Jurkat, Clone E6-1 (cell line): ENCODE measurements at regions not wholly inside any gene's neighbourhood (a gene's known extent, or its start where the extent isn't known, plus 50 kb on each side); places are given as distances from the start of the nearest gene placed in this dataset.

Experiments used
- DNase-seq: peaks from one replicate; pipeline ENCODE4 v3.0.0-alpha.2; 2011; ENCODE audit warnings: low read depth, low spot score
- H3K4me3 ChIP-seq: 2 replicates; pipeline ENCODE4 v1.5.1; 2011; ENCODE audit warnings: mild to moderate bottlenecking, low read length, control low read depth, moderate library complexity

DNA sequence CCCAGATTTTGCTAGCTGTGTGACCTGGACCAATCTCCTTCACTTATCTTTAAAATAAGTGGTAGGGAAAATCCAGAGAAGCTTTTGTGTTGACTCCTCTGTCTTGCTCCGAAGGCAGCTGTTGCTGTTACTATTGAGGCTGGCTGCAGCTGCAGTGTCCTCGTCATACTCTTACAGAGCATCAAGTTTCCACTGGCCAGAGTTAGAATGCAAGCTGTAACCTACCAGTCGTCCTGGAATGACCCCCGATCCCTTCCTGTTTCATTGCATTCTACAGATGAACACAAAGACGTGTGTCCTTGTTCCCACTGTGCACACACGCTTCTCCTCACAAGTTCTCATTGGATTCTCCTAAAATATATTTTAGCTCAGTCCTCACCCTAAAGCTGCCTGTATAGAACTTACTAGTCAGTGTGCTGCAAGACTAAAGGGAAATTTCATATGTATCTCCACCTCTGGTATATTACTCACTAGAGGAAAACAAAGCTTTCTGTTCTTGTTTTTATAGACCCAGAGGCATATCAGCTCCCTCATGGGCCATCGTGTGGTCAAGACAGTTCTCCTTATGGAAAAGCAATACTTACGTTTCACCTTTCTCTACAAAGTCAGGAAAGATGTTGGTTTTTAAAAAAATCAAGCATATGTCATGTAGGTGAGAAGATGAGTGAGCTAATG, 589.8 kb downstream of the LMO7 start:
- no peak for DNase-seq
- H3K4me3 ChIP-seq, result no peak overlapping the region

DNA sequence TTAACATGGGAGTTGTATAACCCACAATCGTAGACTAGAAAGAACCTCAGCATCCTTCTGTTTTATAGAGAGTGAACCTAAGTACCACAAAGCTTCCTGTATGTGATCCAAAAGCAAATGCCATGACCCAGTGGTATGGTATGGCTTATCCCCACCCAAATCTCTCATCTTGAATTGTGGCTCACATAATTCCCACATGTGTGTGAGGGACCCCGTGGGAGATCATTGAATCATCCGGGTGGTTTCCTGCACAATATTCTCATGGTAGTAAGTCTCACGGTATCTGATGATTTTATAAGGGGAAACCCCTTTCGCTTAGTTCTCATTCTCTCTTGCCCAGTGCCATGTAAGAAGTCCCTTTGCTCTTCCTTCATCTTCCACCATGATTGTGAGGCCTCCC, 587.9 kb downstream of the LMO7 start:
- no peak for DNase-seq
- H3K4me3 ChIP-seq, result no peak overlapping the region

DNA sequence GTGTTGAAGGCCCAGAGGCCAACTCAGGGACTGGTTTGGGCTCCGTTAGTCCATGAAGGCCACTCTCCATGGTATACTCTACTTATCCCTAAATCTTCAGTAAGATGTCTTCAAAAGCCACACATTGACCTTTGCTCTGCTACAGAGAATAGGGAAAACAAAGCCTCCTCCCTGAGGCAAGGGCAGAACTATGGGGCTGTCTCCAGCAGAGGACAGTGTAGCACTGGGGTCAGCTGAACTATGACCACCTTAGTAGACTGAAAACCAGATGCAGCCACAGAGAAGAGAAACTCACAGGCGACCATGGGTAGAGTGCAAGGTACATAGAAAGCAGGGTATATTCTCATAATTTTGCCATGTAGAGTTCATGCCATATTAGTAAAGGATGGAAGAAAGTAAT, 587.4 kb downstream of the LMO7 start:
- DNase-seq, result no peak

DNA sequence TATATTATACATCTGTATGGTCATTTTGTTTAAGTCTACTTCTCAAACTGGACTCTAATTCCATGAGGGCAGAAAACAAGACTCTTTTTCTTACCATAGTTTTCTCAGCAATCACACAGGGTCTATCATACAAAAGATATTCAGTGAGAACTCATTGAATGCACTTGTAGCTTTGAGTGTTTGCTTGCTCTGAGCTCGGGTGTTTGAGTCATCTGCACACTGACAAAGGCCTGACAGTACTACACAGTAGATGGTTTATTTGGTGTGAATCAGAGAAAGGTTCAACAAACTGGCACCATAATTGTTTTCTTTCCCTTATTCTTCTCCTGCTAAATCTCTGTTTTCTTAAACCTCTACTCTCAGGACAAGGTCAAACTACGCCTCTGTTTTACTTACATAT, 586.4 kb downstream of the LMO7 start:
- DNase-seq, result no peak
- H3K4me3 ChIP-seq, result no peak overlapping the region

More for the DNA sequence above, 587.4 kb downstream of the LMO7 start:
- H3K4me3 ChIP-seq, result no peak overlapping the region

DNA sequence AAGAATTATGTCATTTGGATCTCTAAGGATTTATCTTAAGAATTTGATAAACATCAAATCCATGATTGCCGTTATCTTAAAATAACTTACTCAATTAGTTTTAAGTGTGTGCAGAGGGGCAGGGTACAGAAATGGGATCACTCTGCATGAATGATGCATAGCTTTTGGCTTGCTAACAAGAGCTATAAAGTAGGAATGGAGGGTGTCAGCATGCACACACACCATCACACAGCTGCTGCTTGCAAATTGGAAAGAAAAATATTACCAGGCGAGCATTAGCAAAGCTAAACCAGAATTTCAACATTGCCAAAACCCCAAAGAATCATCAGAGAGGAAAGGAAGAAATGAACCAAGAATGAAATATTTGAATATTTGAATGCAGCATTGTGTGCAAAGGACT, 580.6 kb downstream of the LMO7 start:
- no peak overlapping the region for H3K4me3 ChIP-seq
- DNase-seq, result no peak

DNA sequence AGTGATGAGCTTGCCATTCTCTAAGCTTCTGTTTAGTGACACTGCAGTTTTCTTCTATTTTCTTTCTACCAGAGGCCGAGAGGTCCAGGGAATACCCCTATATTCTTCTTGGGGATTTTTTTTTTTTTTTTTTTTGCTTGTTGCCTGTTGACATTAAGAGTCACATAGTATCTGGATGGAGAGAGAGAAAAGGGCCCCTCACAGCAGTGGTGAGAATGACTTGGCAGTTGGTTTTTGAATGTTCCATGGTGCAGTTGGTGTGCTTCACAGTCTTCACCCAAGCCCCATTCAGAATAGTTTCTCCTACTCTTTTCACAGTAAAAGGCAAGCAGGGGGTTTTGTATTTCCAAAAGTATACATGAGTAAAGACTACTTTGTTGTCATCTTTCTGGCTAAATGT, 577.9 kb downstream of the LMO7 start:
- no peak overlapping the region for H3K4me3 ChIP-seq
- DNase-seq, result no peak

DNA sequence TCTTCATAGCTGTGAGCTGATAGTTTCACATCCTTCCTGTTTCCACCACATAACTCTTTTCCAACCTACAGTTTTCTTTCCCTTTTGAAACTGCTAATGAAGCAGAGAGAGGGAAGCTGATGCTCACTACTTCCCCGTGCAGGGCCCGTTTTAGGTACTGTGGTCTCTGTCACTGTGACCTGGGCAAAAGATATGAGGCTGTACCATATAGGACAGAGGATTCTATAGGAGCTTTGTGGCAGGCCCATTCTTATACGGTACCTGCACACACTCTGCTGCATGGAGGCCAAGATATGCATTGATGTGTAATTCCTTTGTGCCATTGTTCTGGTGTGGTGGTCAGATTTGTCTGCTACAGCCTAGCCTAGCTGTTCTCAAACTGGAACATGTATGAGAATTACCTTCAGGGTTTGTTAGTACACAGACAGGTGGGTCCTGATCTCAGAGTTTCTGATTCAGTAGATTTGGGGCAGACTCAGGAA, 577.3 kb downstream of the LMO7 start:
- DNase-seq, result no peak
- no peak overlapping the region for H3K4me3 ChIP-seq

DNA sequence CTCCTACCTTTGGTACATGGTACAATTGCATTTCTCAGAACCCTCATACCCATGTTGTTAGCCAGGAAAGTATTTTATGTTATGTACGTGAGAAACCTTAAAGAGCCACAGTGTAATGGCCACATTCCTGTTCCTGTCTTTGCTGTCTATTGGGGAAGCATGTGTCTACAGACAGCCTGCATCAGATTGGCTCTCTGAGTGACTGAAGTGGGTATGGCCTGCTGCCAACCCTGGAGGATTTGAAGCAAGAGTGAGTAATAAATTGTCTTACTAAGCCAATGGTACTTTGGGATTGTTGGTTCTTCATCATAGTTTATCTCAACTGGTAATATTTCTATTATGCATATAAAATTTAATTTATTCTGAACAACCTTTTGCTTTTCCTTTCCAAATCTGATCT, 574.1 kb downstream of the LMO7 start:
- DNase-seq, result peak; percentile 3
- H3K4me3 ChIP-seq, result no peak overlapping the region

DNA sequence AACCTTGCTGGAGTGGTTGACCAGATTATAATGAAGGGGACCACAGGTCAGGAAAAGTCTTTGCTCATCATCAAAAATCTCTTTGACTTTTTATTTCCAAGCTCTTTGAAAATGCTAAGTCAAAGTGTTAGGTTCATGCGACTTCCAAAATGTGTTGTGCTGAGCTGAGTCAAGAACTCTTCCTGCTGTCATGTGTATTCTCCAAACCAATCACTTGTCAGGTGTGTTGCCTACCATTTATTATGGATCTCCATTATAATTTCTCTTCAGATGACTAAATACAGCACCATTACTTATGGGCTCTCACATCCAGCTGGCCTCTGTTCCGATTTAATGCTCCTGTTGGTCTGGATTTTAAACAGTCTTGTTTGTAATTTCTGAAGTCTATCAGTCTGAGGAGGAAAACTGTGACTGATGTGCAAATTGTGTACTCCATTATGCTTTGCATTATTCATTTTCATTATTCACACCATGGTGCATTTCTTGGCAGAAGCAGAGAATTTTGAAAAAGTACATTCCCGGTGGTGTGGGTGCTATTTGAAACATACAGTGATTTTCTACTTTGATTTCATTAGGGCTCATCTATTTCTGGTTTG, 562.5 kb downstream of the LMO7 start:
- H3K4me3 ChIP-seq, result no peak overlapping the region
- DNase-seq, result no peak

DNA sequence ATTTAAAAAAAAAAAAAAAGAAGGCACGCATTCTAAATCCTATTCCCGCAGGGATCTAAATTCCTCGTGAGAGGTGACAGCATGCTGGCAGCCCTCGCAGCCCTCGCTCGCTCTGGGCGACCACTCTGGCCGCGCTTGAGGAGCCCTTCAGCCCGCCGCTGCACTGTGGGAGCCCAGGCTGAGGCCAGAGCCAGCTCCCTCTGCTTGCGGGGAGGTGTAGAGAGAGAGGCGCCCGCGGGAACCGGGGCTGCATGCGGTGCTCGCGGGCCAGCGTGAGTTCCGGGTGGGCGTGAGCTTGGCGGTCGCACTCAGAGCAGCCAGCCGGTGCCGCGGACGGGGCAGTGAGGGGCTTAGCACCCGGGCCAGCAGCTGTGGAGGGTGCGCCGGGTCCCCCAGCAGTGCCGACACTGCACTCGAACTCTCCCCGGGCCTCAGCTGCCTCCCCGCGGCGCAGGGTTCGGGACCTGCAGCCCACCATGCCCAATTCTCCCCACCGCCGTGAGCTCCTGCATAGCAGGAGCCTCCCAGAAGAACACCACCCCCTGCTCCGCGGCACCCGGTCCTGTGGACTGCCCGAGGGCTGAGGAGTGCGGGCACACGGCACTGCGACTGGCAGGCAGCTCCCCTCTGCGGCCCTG, 553.9 kb downstream of the LMO7 start:
- DNase-seq, result no peak
- H3K4me3 ChIP-seq, result no peak overlapping the region

DNA sequence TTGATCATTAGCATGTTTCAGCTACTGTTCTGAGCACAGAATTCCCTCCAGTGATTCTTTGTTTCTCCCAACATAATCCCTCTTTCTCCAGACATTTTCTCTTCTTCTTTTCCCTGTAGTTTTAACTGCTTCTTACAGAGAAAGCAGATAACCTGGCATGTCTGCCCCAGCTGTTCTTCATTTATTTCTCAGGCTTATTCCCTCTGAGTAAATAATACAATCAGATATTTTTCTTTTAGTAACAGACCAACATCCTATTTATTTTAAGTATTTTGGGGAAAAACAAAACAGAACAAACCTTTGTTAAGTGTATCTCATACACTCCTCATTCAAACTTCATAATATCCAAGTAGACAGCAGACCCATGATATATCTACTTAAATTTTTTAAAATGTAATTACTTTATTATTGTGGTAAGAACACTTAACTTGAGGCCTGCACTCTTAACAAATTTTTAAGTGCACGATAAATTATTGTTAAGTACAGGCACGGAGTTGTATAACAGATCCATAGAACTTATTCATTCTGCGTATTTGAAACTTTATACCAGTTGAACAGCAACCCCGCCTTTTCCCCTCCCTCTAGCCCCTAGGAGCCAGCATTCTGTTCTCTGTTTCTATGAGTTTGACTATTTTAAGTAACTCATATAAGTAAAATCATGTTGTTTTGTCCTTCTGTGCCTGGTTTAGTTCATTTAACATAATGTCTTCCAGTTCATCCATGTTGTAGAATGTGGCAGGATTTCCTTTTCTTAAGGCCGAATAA, 540.0 kb downstream of the LMO7 start:
- no peak overlapping the region for H3K4me3 ChIP-seq
- no peak for DNase-seq

DNA sequence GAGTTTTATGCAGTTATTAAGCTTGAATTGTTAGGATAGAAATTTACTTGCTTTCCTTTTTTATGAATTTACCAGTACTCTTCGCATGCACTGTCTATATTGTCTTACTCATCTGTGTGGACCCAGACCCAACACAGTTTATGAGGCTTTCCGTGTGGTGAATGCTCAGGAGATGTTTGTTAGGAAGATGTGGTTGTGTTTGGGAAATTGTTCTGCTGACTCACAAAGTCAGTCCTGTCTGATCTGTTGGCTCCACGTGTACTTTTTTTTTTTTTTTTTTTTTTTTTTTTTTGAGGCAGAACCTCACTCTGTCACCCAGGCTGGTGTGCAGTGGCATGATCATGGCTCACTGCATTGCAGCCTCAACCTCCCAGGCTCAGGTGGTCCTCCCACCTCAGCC, 532.5 kb downstream of the LMO7 start:
- no peak overlapping the region for H3K4me3 ChIP-seq
- no peak for DNase-seq

DNA sequence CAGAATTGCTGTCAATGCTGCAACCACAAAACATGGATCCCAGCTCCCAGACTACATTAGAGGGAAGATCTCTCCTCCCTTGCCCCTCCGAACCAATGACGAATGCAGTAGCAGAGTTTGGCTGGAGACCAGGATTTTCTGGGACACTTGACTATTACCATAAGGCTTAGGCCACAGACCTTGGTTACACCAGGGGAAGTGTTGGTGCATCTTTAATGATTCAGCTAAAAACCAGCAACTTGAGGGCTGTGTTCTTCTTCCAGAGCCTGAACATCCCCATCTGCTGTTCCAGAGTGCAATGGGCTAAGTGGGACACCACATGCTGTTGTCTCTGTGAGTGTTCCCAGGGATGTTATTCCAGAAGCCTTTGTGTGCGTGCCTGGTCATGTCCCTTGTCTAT, 528.2 kb downstream of the LMO7 start:
- DNase-seq, result no peak
- no peak overlapping the region for H3K4me3 ChIP-seq

DNA sequence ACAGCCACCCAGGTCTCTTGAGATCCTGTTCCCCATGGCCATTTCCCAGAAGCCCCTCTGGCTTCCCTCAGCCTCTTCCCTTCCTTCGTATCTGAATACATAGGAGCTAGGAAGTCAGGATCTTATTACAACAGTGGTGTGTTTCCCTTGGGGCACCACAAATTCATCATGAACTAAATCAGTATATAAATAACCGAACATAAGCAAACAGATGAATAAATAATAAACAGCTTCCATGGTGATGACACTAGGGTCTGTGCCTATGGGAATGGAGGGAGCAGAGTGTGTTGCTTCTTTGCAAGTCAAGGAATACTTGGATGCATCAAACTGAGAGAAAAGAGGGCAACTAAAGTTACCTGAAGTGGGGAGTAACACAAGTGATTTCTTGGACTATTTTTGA, 527.6 kb downstream of the LMO7 start:
- H3K4me3 ChIP-seq, result no peak overlapping the region

DNA sequence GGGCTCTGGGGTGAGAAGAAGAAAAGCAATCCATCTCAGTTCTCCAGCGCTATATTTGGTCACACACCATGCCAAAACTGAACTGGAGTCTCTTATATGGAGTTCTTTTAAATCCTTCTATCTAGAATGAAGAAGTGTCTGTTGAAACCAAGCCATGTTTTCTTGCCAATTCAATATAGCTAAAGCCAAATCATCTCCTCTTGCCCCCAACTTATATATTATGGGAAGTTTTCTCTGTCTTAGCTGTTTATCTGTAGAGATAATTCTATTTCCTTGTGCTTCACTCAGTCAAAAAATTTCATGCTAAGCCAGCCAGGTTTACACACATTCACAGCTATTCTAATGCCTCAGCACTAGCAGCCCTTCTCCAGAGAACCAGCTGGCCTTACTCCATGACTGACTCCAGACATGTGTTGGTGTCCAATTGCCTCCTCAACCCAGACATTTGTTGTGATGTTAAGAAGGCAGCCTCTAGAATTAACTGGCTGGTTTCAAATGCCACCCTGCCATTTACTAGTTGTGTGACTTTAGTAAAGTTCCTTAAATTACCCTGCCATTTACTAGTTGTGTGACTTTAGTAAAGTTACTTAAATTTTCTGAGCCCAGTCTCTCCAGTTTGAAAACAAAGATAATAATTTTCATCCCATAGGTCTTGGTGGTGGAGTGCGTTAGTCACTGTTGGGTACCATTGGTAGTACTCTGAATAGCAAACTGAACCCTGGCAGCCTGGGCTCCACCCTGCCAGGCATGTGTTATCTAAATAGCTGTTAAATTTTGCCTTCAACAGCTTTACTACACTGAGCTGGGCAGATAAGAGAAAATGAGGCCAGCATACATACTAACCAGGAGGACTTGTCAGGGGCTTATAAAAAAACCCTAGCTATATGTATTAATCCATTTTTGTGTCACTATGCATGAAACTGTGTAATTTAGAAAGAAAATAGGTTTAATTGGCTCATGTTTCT, 525.1 kb downstream of the LMO7 start:
- no peak for DNase-seq
- H3K4me3 ChIP-seq, result no peak overlapping the region

More for the DNA sequence above, 527.6 kb downstream of the LMO7 start:
- no peak for DNase-seq

DNA sequence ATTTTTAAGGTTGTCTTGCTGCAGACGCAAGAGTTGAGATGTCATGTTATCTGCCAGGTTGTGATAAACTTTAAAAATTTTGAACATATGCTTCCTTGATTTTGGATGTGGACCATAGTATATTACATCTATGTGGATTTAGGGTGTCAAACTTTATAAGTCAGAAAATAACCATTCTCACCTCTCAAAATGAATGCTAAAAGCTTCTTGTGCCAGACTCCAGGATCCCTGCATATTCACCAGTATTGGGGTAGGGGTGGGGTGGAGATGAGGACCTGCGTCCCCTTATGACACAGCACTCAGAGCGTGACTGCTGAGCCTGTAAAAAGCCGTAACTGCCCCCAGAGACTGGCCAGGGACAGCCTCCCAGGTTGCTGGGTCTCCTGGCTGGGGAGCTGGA, 524.4 kb downstream of the LMO7 start:
- H3K4me3 ChIP-seq, result no peak overlapping the region
- no peak for DNase-seq

DNA sequence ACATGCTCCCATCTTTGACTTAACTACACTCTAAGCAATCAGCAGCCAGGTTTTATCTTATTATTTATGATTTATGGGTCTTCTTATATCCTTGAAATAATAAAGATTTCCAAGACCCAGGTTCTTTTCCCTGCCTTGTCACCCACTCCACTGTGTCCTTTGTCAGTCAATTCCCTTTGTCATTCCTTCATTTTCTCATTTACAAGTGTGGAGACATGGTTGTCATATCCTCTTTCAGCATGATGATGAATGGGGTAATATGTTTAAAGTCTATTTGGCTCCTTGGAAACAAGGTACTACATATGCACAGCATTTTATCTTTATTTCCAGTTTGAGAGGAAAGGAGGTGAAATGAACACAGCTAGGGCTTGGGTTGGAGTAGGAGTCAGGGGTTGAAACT, 521.8 kb downstream of the LMO7 start:
- no peak for DNase-seq
- no peak overlapping the region for H3K4me3 ChIP-seq

DNA sequence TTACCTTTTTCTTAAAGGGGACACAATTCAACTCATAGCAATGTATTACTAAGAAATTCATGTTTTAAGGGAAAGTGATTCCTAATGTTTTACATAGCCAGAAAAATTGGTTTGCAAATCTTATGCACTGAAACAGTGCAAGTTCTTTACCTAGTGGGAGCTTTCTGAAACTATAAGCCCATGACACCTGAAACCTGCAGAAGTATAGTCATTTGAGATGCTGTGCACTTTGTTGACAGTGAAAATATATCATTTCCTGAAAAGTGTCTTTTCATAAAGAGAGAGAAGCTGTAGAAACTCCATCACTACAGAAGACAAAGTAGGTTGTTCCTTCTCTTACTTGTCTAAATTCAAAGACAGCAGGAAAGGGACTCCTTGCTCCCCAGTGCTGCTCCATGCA, 517.1 kb downstream of the LMO7 start:
- H3K4me3 ChIP-seq, result no peak overlapping the region
- no peak for DNase-seq

DNA sequence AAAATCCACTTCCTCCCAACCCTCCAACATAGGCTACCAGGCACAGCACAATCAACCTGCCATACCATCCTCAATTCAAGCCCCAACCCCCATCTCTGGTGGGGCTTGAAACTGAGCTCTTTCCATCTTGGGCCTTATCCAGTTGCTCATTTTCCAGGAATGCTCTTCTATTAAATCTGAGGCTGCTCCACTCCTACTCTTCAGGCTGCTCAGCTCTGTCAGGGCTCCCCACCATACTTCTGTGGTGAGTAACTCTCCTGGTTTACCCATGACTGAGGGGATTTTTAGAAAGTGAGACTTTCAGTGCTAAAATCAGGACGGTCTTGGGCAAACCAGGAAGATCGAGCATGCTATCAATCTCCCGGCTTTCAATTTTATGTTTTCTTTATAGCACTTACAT, 512.8 kb downstream of the LMO7 start:
- DNase-seq, result no peak

More for the DNA sequence above, 512.8 kb downstream of the LMO7 start:
- H3K4me3 ChIP-seq, result no peak overlapping the region
